C4-2B (cell line): ENCODE measurements at regions not wholly inside any gene's neighbourhood (a gene's known extent, or its start where the extent isn't known, plus 50 kb on each side); places are given as distances from the start of the nearest gene placed in this dataset.

Experiments used
- H3K27ac ChIP-seq: fragments of 450-650 bp; 2 replicates; pipeline ENCODE4 v1.5.1; 2017
- ZFX ChIP-seq: fragments of 450-650 bp; IDR thresholded peaks from 2 replicates; pipeline ENCODE4 v1.6.1; 2017
- TF ChIP-seq, protein P1 (sequence below): fragments of 450-650 bp; conservative IDR thresholded peaks from 2 replicates; pipeline ENCODE4 v1.5.1; 2017; ENCODE audit warnings: mild to moderate bottlenecking

- H3K27ac ChIP-seq, result no peak overlapping the region
- TF ChIP-seq, protein P1, sequence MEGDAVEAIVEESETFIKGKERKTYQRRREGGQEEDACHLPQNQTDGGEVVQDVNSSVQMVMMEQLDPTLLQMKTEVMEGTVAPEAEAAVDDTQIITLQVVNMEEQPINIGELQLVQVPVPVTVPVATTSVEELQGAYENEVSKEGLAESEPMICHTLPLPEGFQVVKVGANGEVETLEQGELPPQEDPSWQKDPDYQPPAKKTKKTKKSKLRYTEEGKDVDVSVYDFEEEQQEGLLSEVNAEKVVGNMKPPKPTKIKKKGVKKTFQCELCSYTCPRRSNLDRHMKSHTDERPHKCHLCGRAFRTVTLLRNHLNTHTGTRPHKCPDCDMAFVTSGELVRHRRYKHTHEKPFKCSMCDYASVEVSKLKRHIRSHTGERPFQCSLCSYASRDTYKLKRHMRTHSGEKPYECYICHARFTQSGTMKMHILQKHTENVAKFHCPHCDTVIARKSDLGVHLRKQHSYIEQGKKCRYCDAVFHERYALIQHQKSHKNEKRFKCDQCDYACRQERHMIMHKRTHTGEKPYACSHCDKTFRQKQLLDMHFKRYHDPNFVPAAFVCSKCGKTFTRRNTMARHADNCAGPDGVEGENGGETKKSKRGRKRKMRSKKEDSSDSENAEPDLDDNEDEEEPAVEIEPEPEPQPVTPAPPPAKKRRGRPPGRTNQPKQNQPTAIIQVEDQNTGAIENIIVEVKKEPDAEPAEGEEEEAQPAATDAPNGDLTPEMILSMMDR, result no peak
- no peak for TF ChIP-seq ZFX
Observed at GRCh38 chr13:71030784-71031183, 836.2 kb downstream of the DACH1 start.

DNA sequence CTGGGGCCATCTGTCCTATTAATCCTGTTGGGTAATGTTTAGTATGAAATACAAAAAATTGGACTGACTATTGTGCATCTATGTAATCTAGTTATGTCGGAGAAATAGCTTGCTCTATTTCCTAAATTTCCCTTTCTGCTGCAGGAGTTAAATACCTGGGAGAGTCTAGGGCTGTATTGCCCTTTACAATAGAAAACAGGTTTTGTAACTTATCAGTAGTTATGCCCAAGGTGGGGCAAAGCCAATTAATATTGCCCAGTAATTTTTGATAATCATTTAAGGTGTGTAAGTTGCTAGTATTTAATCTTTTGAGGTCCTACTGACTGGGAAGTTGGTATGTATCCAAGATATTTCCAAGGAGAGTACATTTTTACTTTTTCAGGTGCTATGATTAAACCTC is 838.1 kb downstream of the DACH1 start:
- H3K27ac ChIP-seq, result no peak overlapping the region
- TF ChIP-seq, protein P1, result no peak
- TF ChIP-seq ZFX, result no peak

GRCh38 chr13:71021825-71022422 is 845.1 kb downstream of the DACH1 start:
- no peak overlapping the region for H3K27ac ChIP-seq
- TF ChIP-seq ZFX, result no peak
- TF ChIP-seq, protein P1, result no peak

DNA sequence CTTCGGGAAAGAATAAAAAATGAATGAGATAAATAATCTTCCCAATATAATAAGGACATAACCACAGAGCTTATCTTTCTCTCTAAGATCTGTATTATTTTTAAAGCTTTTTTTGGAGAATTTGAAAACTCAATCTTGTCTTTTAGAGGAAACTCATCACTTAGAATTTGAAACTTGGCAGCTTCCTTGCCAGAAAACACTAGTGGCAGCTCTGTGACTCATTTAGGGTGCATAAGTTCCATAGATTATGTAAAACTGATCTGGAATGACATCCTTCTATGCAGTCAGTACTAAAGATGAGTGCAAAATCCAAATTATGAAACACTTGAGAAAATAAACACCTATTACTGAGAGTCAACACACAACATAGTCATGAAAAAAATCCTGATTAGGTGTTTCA is 848.0 kb downstream of the DACH1 start:
- TF ChIP-seq ZFX, result no peak
- TF ChIP-seq, protein P1, result no peak
- H3K27ac ChIP-seq, result no peak overlapping the region

- no peak for TF ChIP-seq ZFX
- TF ChIP-seq, protein P1, result no peak
- H3K27ac ChIP-seq, result no peak overlapping the region
Observed at GRCh38 chr13:71018544-71018943, 848.5 kb downstream of the DACH1 start.

GRCh38 chr13:71017607-71018006 is 849.4 kb downstream of the DACH1 start:
- TF ChIP-seq, protein P1, result no peak
- TF ChIP-seq ZFX, result no peak
- H3K27ac ChIP-seq, result no peak overlapping the region

GRCh38 chr13:71015516-71015915 is 851.5 kb downstream of the DACH1 start:
- no peak for TF ChIP-seq ZFX
- TF ChIP-seq, protein P1, result no peak
- H3K27ac ChIP-seq, result no peak overlapping the region
